ENCODE measurements at regions not wholly inside any gene's neighbourhood (a gene's known extent, or its start where the extent isn't known, plus 50 kb on each side); places are given as distances from the start of the nearest gene placed in this dataset.

- no peak for TF ChIP-seq CTCF (IDR thresholded peaks at IDR 0.05; ENCODE audit: low read depth, low read length)
- DNase-seq (ENCODE audit: extremely low read depth, low read depth): no peak
Measured at GRCh38 chr10:44564361-44564760, 179.5 kb upstream of the CXCL12 start.

DNA sequence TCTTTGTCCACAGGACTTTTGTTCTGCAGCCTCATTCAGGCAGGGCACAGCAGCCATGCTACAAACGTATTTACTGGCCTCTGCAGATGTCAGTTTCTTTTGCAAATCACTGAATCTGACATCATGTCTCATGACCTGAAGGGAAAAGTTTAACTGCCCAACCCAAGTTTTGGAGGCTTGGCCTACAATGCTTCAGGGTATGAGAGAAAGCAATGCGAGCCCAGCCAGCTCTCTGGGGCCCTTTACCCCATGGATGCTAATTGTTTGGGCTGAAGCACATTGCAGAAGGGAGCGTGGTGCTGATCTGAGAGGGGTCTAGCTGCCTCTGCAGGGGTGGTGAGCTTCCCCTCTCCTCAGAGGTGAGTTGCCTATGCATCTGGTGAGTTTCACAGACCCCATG, 179.9 kb upstream of the CXCL12 start:
- no peak for DNase-seq (ENCODE audit: extremely low read depth, low read depth)
- no peak for TF ChIP-seq CTCF (IDR thresholded peaks at IDR 0.05; ENCODE audit: low read depth, low read length)

- no peak for DNase-seq (ENCODE audit: extremely low read depth, low read depth)
- TF ChIP-seq CTCF (IDR thresholded peaks at IDR 0.05; ENCODE audit: low read depth, low read length): no peak
Measured at GRCh38 chr10:44566786-44567185, 181.9 kb upstream of the CXCL12 start.

GRCh38 chr10:44567471-44567870, 182.6 kb upstream of the CXCL12 start:
- no peak for TF ChIP-seq CTCF (IDR thresholded peaks at IDR 0.05; ENCODE audit: low read depth, low read length)
- DNase-seq (ENCODE audit: extremely low read depth, low read depth): no peak

GRCh38 chr10:44569193-44570091, 184.5 kb upstream of the CXCL12 start:
- TF ChIP-seq CTCF (IDR thresholded peaks at IDR 0.05; ENCODE audit: low read depth, low read length): no peak
- peak; percentile 68 for DNase-seq (ENCODE audit: extremely low read depth, low read depth)

DNA sequence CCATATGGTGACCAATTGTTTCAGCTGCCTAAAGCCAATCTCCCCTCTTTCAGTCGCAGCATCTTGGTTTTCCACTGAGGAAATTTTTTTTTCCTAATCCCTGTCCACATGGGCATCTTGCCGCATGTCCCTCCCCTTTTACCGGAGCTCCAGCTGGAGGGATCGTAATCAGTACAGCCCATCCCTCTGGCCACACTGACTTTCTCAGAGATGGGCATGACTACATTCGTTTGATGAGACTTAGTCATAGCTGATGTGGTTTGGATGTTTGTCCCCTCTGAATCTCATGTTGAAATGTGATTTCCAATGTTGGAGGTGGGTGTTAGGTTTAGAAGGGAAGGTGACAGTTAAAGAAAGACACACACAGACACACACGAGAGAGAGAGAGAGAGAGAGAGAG, 186.8 kb upstream of the CXCL12 start:
- TF ChIP-seq CTCF (IDR thresholded peaks at IDR 0.05; ENCODE audit: low read depth, low read length): no peak
- no peak for DNase-seq (ENCODE audit: extremely low read depth, low read depth)

DNA sequence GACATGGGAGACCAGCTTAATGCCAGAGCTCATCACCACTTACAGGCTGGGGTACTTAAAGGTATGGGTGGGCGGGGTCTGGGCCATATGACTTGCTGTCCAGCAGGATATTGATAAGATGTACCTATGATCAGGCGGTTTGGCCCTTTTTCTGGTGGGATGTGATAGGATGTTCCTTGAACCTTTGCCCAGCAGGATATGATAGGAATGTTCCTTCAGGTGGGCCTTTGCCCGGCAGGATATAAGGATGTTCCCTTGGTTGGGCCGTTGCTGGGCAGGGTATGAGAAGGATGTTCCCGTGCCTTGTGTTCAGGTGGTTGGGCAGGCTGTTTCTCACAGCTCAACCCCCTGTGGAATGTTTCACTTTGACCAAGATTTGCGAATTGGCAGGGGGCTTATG, 187.2 kb upstream of the CXCL12 start:
- no peak for TF ChIP-seq CTCF (IDR thresholded peaks at IDR 0.05; ENCODE audit: low read depth, low read length)
- DNase-seq (ENCODE audit: extremely low read depth, low read depth): no peak
